ENCODE measurements at regions not wholly inside any gene's neighbourhood (a gene's known extent, or its start where the extent isn't known, plus 50 kb on each side); places are given as distances from the start of the nearest gene placed in this dataset.

GRCh38 chr5:160479220-160479619, 57.6 kb downstream of the PTTG1 start:
- Histone ChIP-seq H3K27ac (no peak overlapping the region), H3K4me3 (no peak overlapping the region), H3K36me3 (no peaks in the 10 kb centered on the region), H3K27me3 (no peaks in the 10 kb centered on the region), H3K9me3 (no peaks in the 10 kb centered on the region), H3K4me1 (no peaks in the 10 kb centered on the region)
- DNase-seq (ENCODE audit: low spot score in 2 of 2) = no peak
- TF ChIP-seq POLR2A (IDR thresholded peaks at IDR 0.05) = no peak
- TF ChIP-seq, protein P1, sequence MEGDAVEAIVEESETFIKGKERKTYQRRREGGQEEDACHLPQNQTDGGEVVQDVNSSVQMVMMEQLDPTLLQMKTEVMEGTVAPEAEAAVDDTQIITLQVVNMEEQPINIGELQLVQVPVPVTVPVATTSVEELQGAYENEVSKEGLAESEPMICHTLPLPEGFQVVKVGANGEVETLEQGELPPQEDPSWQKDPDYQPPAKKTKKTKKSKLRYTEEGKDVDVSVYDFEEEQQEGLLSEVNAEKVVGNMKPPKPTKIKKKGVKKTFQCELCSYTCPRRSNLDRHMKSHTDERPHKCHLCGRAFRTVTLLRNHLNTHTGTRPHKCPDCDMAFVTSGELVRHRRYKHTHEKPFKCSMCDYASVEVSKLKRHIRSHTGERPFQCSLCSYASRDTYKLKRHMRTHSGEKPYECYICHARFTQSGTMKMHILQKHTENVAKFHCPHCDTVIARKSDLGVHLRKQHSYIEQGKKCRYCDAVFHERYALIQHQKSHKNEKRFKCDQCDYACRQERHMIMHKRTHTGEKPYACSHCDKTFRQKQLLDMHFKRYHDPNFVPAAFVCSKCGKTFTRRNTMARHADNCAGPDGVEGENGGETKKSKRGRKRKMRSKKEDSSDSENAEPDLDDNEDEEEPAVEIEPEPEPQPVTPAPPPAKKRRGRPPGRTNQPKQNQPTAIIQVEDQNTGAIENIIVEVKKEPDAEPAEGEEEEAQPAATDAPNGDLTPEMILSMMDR (IDR thresholded peaks at IDR 0.05) = no peak
- 88% methylated on average over 3 of the region's 3 CpGs for WGBS

GRCh38 chr5:160479926-160480325, 58.3 kb downstream of the PTTG1 start:
- TF ChIP-seq POLR2AphosphoS5 (IDR thresholded peaks at IDR 0.05) = no peak
- TF ChIP-seq EP300 (IDR thresholded peaks at IDR 0.05) = no peak
- TF ChIP-seq, protein P1 (IDR thresholded peaks at IDR 0.05) = no peak
- no peak for TF ChIP-seq POLR2A (IDR thresholded peaks at IDR 0.05)
- no peak overlapping the region for H3K27ac ChIP-seq
- H3K36me3 ChIP-seq = no peaks in the 10 kb centered on the region
- no peak for DNase-seq (ENCODE audit: low spot score in 2 of 2)
- H3K4me1 ChIP-seq = no peaks in the 10 kb centered on the region
- H3K9me3 ChIP-seq = no peaks in the 10 kb centered on the region
- WGBS = 27% methylated on average over 7 of the region's 7 CpGs
- no peaks in the 10 kb centered on the region for H3K27me3 ChIP-seq
- no peak overlapping the region for H3K4me3 ChIP-seq

DNA sequence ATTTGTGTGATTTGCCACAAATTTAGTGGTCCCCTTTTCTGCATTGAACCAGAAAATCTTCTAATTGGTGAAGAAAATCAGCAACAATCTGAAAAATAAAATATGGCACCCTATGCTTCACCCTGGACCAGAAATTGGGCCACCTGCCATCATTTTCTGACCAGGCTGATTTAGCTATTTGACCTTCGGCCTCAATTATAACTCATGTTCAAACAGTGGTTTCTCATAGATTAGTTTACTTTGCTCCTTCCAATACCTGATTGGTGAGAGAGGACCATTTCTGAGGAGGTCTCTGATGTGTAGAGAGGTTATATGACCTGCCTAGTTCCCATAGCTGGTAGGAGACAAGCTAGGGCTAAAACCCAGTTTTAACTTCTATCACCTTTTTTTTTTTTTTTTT, 59.0 kb downstream of the PTTG1 start:
- TF ChIP-seq, protein P1 (IDR thresholded peaks at IDR 0.05) = no peak
- TF ChIP-seq POLR2AphosphoS5 (IDR thresholded peaks at IDR 0.05) (no peak), POLR2A (IDR thresholded peaks at IDR 0.05) (no peak), EP300 (IDR thresholded peaks at IDR 0.05) (no peak)
- no peak for DNase-seq (ENCODE audit: low spot score in 2 of 2)
- WGBS = 97% methylated on average over 1 of the region's 1 CpG
- Histone ChIP-seq H3K27ac (no peak overlapping the region), H3K4me1 (no peaks in the 10 kb centered on the region), H3K4me3 (no peak overlapping the region), H3K9me3 (no peaks in the 10 kb centered on the region), H3K36me3 (no peaks in the 10 kb centered on the region), H3K27me3 (no peaks in the 10 kb centered on the region)

DNA sequence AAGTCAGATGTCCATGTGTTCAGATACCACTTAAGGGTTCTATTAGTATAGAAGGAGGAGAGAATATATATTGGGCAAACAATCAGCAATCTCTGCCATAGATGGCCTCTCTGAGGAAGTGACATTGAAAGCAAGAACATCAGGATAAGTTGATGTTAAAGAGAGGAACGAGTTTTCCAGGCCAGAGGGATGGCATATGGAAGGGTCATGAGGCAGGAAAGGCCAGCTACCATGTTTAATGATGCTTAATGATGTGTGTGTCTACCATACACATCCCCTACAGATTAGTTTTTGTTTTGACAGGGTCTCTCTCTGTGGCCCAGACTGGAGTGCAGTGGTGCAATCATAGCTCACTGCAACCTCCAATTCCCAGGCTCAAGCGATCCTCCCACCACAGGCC, 63.0 kb downstream of the PTTG1 start:
- DNase-seq (ENCODE audit: low spot score in 2 of 2) = no peak
- no peaks in the 10 kb centered on the region for H3K36me3 ChIP-seq
- H3K9me3 ChIP-seq = no peaks in the 10 kb centered on the region
- no peaks in the 10 kb centered on the region for H3K27me3 ChIP-seq
- no peak overlapping the region for H3K4me3 ChIP-seq
- no peaks in the 10 kb centered on the region for H3K4me1 ChIP-seq
- TF ChIP-seq POLR2AphosphoS5 (IDR thresholded peaks at IDR 0.05) = no peak
- TF ChIP-seq POLR2A (IDR thresholded peaks at IDR 0.05) = no peak
- no peak for TF ChIP-seq EP300 (IDR thresholded peaks at IDR 0.05)
- TF ChIP-seq, protein P1 (IDR thresholded peaks at IDR 0.05) = no peak
- WGBS = 76% methylated on average over 2 of the region's 2 CpGs
- H3K27ac ChIP-seq = no peak overlapping the region

DNA sequence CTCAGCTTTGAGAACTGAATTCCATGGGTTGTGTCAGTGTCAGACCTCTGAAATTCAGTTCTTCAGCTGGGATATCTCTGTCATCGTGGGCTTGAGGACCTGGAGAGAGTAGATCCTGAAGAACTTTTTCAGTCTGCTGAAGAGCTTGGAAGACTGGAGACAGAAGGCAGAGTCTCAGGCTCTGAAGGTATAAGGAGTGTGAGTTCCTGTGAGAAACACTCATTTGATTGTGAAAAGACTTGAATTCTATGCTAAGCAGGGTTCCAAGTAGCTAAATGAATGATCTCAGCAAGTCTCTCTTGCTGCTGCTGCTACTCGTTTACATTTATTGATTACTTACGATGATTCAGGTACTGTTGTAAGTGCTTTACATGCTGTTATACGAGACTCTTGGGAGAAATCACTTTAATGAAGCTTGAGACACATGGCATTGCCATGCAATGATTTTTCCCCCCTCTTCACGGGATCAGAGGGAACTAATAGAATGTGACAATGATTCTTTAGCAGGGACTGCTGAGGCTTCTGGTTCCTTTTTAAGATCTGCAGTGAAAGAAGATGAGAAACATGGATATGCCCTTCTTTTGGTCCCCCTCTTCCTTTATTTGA, 63.8 kb downstream of the PTTG1 start:
- TF ChIP-seq POLR2A (IDR thresholded peaks at IDR 0.05) = no peak
- no peak for TF ChIP-seq EP300 (IDR thresholded peaks at IDR 0.05)
- TF ChIP-seq, protein P1 (IDR thresholded peaks at IDR 0.05) = no peak
- no peak for TF ChIP-seq POLR2AphosphoS5 (IDR thresholded peaks at IDR 0.05)
- no peak overlapping the region for H3K27ac ChIP-seq
- no peaks in the 10 kb centered on the region for H3K27me3 ChIP-seq
- H3K36me3 ChIP-seq = no peaks in the 10 kb centered on the region
- H3K4me1 ChIP-seq = no peaks in the 10 kb centered on the region
- no peak overlapping the region for H3K4me3 ChIP-seq
- no peak for DNase-seq (ENCODE audit: low spot score in 2 of 2)
- H3K9me3 ChIP-seq = no peaks in the 10 kb centered on the region
- WGBS = 80% methylated on average over 5 of the region's 5 CpGs

Data from suprapubic skin (tissue), 4 donors.